HG03442 (cell line): ENCODE measurements at regions not wholly inside any gene's neighbourhood (a gene's known extent, or its start where the extent isn't known, plus 50 kb on each side); places are given as distances from the start of the nearest gene placed in this dataset.

Experiments
- ATAC-seq: cut with Tn5 transposase; IDR thresholded peaks from one replicate; pipeline ENCODE4 v1.9.1; 2021; ENCODE audit warnings: mild to moderate bottlenecking, moderate library complexity; ENCODE audit not compliant: unreplicated experiment

GRCh38 chr11:92812841-92813240 lies 156.6 kb upstream of the MTNR1B start:
- no peak for ATAC-seq

DNA sequence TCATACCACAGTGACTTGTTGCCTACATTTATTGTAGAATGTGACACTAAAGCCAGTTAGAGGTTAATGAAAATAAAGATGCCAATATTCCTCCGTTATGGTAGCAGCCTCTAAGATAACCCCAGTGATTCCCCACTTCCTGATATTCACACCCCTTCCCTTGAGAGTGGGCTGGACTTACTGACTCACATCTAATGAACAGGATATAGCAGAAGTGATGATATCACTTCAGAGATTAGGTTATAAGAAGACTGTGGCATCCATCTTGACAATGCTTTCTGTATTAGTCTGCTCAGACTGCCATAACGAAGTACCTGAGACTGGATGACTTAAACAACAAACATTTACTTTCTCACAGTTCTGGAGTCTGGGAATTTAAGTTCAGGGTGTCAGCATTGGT lies 149.6 kb upstream of the MTNR1B start:
- no peak for ATAC-seq

- no peak for ATAC-seq
These were observed 148.6 kb upstream of the MTNR1B start for GRCh38 chr11:92820860-92821259.

- no peak for ATAC-seq
These were observed 147.0 kb upstream of the MTNR1B start for GRCh38 chr11:92822410-92822809.

GRCh38 chr11:92826136-92826535 lies 143.3 kb upstream of the MTNR1B start:
- ATAC-seq = no peak

GRCh38 chr11:92826603-92827002 lies 142.8 kb upstream of the MTNR1B start:
- ATAC-seq = no peak

GRCh38 chr11:92827132-92827531 lies 142.3 kb upstream of the MTNR1B start:
- no peak for ATAC-seq

DNA sequence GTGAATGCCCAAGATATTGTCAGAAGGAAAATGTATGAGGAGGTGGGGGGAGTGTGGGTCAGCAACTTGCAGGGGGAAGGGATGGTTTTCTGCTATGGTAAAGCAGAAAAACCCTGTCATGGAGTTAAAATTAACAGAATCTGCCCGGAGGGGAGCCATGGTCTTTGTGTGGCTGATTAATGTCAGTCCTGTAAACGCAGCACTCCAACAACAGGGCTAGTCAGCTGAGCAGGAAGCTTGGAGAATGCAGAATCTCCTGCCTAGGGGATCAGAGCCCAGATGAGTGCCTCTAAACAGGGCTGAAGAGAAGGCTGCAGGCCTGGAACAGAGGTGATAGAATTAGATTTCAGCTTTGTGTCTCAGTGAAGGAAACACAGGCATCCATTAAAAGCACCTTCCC lies 140.9 kb upstream of the MTNR1B start:
- ATAC-seq = no peak

- ATAC-seq = no peak
These were observed 140.3 kb upstream of the MTNR1B start for GRCh38 chr11:92829121-92829520.

DNA sequence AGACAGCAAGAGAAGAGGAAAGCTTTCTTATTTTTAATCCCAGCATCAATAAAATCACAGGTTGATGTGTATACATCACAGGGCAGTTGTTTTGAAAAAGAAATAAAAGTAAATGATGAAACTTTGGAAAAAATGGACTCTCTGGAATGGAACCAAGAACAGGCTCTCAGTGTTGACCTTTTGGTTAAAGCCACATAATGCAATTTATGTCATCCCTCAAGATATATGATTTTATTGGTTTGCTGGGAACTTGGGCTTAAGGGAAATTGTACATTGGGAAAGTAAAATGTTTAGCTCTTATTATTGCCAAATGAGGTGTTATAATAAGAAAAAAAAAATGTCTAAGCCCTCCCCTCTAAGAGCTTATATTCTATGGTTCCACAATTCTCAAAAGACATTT lies 139.8 kb upstream of the MTNR1B start:
- no peak for ATAC-seq

DNA sequence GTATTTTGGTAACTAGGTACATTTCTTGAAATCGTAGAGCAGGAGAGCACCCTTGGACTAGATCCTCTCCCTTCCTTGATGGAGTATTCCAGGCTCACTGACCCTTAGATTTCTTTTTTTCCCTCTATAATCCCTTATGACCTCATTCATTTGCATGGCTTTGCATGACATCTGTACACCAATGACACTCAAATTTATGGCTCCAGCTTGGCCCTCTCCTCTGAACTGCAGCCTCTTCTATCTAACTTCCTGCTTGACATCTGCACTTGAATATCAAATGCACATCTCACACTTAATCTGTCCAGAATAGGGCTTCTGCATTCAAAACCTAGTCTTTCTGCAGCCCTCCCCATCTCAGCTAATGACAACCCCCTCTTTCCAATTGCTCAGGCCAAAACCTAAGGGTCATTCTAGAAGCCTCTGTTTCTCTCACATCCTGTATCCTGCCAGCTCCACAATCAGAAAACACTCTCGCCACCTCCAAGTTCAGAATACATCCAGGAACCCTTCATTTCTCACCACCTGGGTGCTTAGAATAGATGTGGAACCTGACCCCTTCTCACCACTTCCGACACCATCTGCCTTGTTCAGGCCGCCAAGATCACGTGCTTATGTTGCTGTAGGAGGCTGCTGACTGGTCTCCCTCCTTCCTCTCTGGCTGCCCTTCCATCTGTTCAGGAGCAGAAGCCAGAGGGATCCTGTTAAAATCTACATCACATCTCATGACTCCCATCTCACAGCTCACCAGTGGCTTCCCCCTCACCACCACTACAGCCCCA lies 138.9 kb upstream of the MTNR1B start:
- peak; percentile 87 for ATAC-seq

GRCh38 chr11:92834296-92835020 lies 135.0 kb upstream of the MTNR1B start:
- ATAC-seq = no peak

GRCh38 chr11:92837595-92837994 lies 131.9 kb upstream of the MTNR1B start:
- no peak for ATAC-seq

- no peak for ATAC-seq
These were observed 130.6 kb upstream of the MTNR1B start for GRCh38 chr11:92838759-92839310.

DNA sequence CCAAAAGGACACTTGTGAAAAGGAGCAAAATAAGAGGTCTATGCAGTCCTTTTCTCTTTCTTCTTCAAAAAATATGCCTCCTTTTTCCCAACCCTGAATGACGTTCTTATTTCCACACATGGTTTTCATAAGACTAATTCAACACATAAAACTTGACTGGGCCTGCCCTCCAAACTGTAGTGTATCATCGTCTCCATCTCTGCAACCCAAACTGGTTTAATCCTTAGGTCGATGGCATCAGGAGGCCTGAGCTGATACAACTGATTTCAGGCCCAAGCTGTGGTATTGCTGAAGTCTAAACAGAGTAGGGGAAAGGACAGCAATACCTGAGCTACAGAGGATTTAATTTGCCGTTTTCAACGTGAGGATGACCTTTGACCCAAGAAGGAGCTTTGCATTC lies 130.0 kb upstream of the MTNR1B start:
- ATAC-seq = no peak

GRCh38 chr11:92841719-92842118 lies 127.7 kb upstream of the MTNR1B start:
- no peak for ATAC-seq

GRCh38 chr11:92843455-92843854 lies 126.0 kb upstream of the MTNR1B start:
- no peak for ATAC-seq

GRCh38 chr11:92844197-92844596 lies 125.3 kb upstream of the MTNR1B start:
- no peak for ATAC-seq

GRCh38 chr11:92845390-92845789 lies 124.1 kb upstream of the MTNR1B start:
- ATAC-seq = no peak

DNA sequence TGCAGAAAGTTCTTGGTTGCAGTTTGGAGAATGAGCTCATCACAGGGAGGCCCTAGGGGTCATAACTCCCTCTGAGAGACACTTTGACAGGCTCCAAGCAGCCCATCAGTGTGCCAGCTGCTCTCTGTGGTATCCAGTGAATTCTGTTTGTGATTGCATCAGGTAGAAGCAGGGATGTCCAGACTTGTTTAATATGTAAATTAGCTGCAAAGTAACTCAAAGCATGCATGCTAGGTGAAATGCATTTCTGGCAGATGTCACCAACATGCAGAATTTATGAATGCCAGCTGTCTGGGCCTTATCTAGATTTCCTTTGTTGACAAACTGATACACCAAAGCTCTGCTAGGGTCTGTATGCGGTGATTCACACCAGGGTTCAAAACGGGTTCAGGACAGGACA lies 123.6 kb upstream of the MTNR1B start:
- no peak for ATAC-seq

- ATAC-seq = no peak
These were observed 122.8 kb upstream of the MTNR1B start for GRCh38 chr11:92846491-92847125.

- ATAC-seq = no peak
These were observed 120.9 kb upstream of the MTNR1B start for GRCh38 chr11:92848578-92848977.
